HCT116 (cell line): ENCODE measurements at regions not wholly inside any gene's neighbourhood (a gene's known extent, or its start where the extent isn't known, plus 50 kb on each side); places are given as distances from the start of the nearest gene placed in this dataset.

Experiments used
- ATAC-seq: fragments of 200-7000 bp; cut with Tn5 transposase; 2 replicates; pipeline ENCODE4 v1.9.1; 2020; ENCODE audit warnings: mild to moderate bottlenecking, moderate library complexity
- BruUV-seq: library from RNA; stranded (reverse); fragments of 400-500 nt; replicated peaks from 2 replicates; lab custom pipeline; 2021; lab: Mats Ljungman, UMichigan
- CTCF ChIA-PET: fragments of 300-600 bp; sonication (Branson Sonifier 250); formaldehyde crosslinking; loops from one replicate; lab custom pipeline; 2021; ENCODE audit warnings: antibody characterized with exemption; lab: Charles Lee
- POLR2A ChIA-PET: fragments of 300-600, 350-600 bp; sonication (Branson Sonifier 250); formaldehyde crosslinking; loops from one replicate; lab custom pipeline; 2021; ENCODE audit warnings: antibody characterized with exemption; lab: Charles Lee
- RAD21 ChIA-PET, 2 experiments: fragments of 300-600 bp; sonication (Branson Sonifier 250); formaldehyde crosslinking; loops; one replicate each; lab custom pipeline; 2023; ENCODE audit warnings: low total read pairs in 2 of 2; ENCODE audit not compliant: uncharacterized antibody in 2 of 2, unreplicated experiment in 2 of 2, low non-redundant PET in 1 of 2; lab: Charles Lee
- DNase-seq: peaks from one replicate; pipeline ENCODE4 v3.0.0-alpha.2; 2010; ENCODE audit warnings: low read depth, low spot score
- H2AFZ ChIP-seq: fragments of 200-600 bp; shearing (Covaris generic), sonication (generic); 2 replicates; pipeline ENCODE4 v1.6.1; 2017; ENCODE audit warnings: low read depth, mixed run types, mixed read lengths, antibody characterized with exemption, low read length; ENCODE audit not compliant: poor library complexity, severe bottlenecking
- H3K27ac ChIP-seq: 2 replicates; pipeline ENCODE4 v1.5.1; 2012; ENCODE audit warnings: low read depth, low read length
- H3K27me3 ChIP-seq: fragments of 200-600 bp; sonication (generic); 2 replicates; pipeline ENCODE4 v1.6.1; 2016; ENCODE audit warnings: mixed run types, low read length, mixed read lengths; ENCODE audit not compliant: insufficient read depth
- H3K36me3 ChIP-seq, 2 experiments: fragments of 200-500 bp in 1 of 2; fragments of 200-600 bp in 1 of 2; sonication (Bioruptor generic) in 1 of 2; sonication (generic) in 1 of 2; 2 replicates each; pipeline versions ENCODE4 v1.5.1 to v1.6.1; 2014 to 2016; ENCODE audit warnings: low read length in 2 of 2, inconsistent platforms in 1 of 2, mixed read lengths in 1 of 2, mixed run types in 1 of 2; ENCODE audit not compliant: insufficient read depth in 2 of 2, control insufficient read depth in 1 of 2
- H3K4me1 ChIP-seq, 2 experiments: fragments of 200-600 bp in 1 of 2; sonication (generic) in 1 of 2; 2 replicates each; pipeline versions ENCODE4 v1.5.1 to v1.6.1; 2012 to 2017; ENCODE audit warnings: low read length in 2 of 2, inconsistent platforms in 1 of 2, mild to moderate bottlenecking in 1 of 2, mixed read lengths in 1 of 2, mixed run types in 1 of 2, moderate library complexity in 1 of 2; ENCODE audit not compliant: insufficient read depth in 2 of 2, control insufficient read depth in 1 of 2
- H3K4me2 ChIP-seq: fragments of 200-600 bp; sonication (generic); 2 replicates; pipeline ENCODE4 v1.6.1; 2017; ENCODE audit warnings: mixed run types, low read length, mixed read lengths
- H3K4me3 ChIP-seq, 2 experiments: fragments of 200-600 bp in 1 of 2; sonication (generic) in 1 of 2; replicated peaks in 1 of 2; 2 replicates each; pipeline ENCODE4 v1.5.1; 2011 to 2016; ENCODE audit warnings: low read length in 2 of 2, control low read depth in 1 of 2, low read depth in 1 of 2, mild to moderate bottlenecking in 1 of 2, mixed read lengths in 1 of 2, mixed run types in 1 of 2
- H3K79me2 ChIP-seq: fragments of 200-600 bp; sonication (generic); 2 replicates; pipeline ENCODE4 v1.6.1; 2017; ENCODE audit warnings: mild to moderate bottlenecking, mixed run types, low read length, moderate library complexity, mixed read lengths; ENCODE audit not compliant: insufficient read depth
- H3K9ac ChIP-seq: fragments of 200-600 bp; sonication (generic); 2 replicates; pipeline ENCODE4 v1.6.1; 2016; ENCODE audit warnings: low read length, mixed read lengths
- H3K9me2 ChIP-seq: fragments of 200-600 bp; sonication (generic), shearing (Covaris generic); 2 replicates; pipeline ENCODE4 v1.6.1; 2017; ENCODE audit warnings: mixed run types, mild to moderate bottlenecking, moderate library complexity; ENCODE audit not compliant: insufficient read depth
- H3K9me3 ChIP-seq, 2 experiments: fragments of 200-500 bp in 1 of 2; fragments of 200-600 bp in 1 of 2; sonication (Bioruptor generic) in 1 of 2; sonication (generic) in 1 of 2; 2 replicates each; pipeline ENCODE4 v1.6.1; 2014 to 2017; ENCODE audit warnings: low read length in 2 of 2, mixed read lengths in 2 of 2, inconsistent platforms in 1 of 2, low read depth in 1 of 2, mild to moderate bottlenecking in 1 of 2, mixed run types in 1 of 2, moderate library complexity in 1 of 2; ENCODE audit not compliant: control insufficient read depth in 1 of 2, insufficient read depth in 1 of 2
- H4K20me1 ChIP-seq: fragments of 200-600 bp; sonication (generic), shearing (Covaris generic); 2 replicates; pipeline ENCODE4 v1.6.1; 2017; ENCODE audit warnings: mixed run types, mild to moderate bottlenecking, moderate library complexity; ENCODE audit not compliant: insufficient read depth
- EGR1 ChIP-seq: IDR thresholded peaks from 2 replicates; pipeline ENCODE4 v1.6.1; 2012; ENCODE audit warnings: low read depth
- ELF1 ChIP-seq: IDR thresholded peaks from 2 replicates; pipeline ENCODE4 v1.6.1; 2012; ENCODE audit warnings: low read depth, borderline replicate concordance
- EZH2 ChIP-seq: fragments of 200-600 bp; sonication (generic); IDR thresholded peaks from 2 replicates; pipeline ENCODE4 v1.6.1; 2017; ENCODE audit warnings: antibody characterized with exemption, mixed run types
- EZH2phosphoT487 ChIP-seq: fragments of 200-600 bp; IDR thresholded peaks from 2 replicates; pipeline ENCODE4 v1.6.1; 2018; ENCODE audit warnings: antibody characterized with exemption, borderline replicate concordance
- FOSL1 ChIP-seq: IDR thresholded peaks from 2 replicates; pipeline ENCODE4 v1.6.1; 2012; ENCODE audit warnings: low read depth
- JUND ChIP-seq: IDR thresholded peaks from 2 replicates; pipeline ENCODE4 v1.6.1; 2012
- POLR2AphosphoS5 ChIP-seq: IDR thresholded peaks from 2 replicates; pipeline ENCODE4 v1.6.1; 2011; ENCODE audit warnings: mild to moderate bottlenecking, low read depth, low read length, moderate library complexity
- RAD21 ChIP-seq: IDR thresholded peaks from 2 replicates; pipeline ENCODE4 v1.6.1; 2012; ENCODE audit warnings: low read depth, mild to moderate bottlenecking
- SP1 ChIP-seq: IDR thresholded peaks from 2 replicates; pipeline ENCODE4 v1.6.1; 2012; ENCODE audit warnings: low read depth
- TCF7L2 ChIP-seq: IDR thresholded peaks from 2 replicates; pipeline ENCODE4 v1.7.0; 2011; ENCODE audit warnings: borderline replicate concordance, inconsistent platforms; ENCODE audit not compliant: insufficient read depth, insufficient read length; ENCODE audit errors: extremely low read depth
- ZFX ChIP-seq: fragments of 450-650 bp; IDR thresholded peaks from 2 replicates; pipeline ENCODE4 v1.6.1; 2017
- ZNF274 ChIP-seq: fragments of 200-500 bp; sonication (Bioruptor generic); IDR thresholded peaks from 2 replicates; pipeline ENCODE4 v1.6.1; 2014; ENCODE audit warnings: mild to moderate bottlenecking, low read depth, low read length, inconsistent platforms
- intact Hi-C: fragments of 100-400 bp; cut with micrococcal nuclease; formaldehyde crosslinking; loops from 2 replicates; pipeline ENCODE4 v1.10.0; 2022
- TF ChIP-seq, protein P1 (sequence below): IDR thresholded peaks from 2 replicates; pipeline ENCODE4 v1.6.1; 2011; ENCODE audit warnings: mild to moderate bottlenecking, low read length, moderate library complexity; ENCODE audit not compliant: insufficient replicate concordance; ENCODE audit errors: extremely low read depth
- TF ChIP-seq, protein P2 (sequence below), 3 experiments: fragments of 200-600 bp in 1 of 3; sonication (generic) in 1 of 3; IDR thresholded peaks in 2 of 3; conservative IDR thresholded peaks in 1 of 3; 2 replicates each; pipeline ENCODE4 v1.5.1; 2012 to 2017; ENCODE audit warnings: low read depth in 2 of 3, low read length in 2 of 3, antibody characterized with exemption in 1 of 3, borderline replicate concordance in 1 of 3, control low read depth in 1 of 3, mild to moderate bottlenecking in 1 of 3, mixed read lengths in 1 of 3, mixed run types in 1 of 3, moderate library complexity in 1 of 3; ENCODE audit not compliant: insufficient read depth in 1 of 3
- TF ChIP-seq, protein P3 (sequence below): IDR thresholded peaks from 2 replicates; pipeline ENCODE4 v1.6.1; 2012; ENCODE audit warnings: low read depth
- TF ChIP-seq, protein P4 (sequence below): IDR thresholded peaks from 2 replicates; pipeline ENCODE4 v1.6.1; 2012
- TF ChIP-seq, protein P5 (sequence below): IDR thresholded peaks from 2 replicates; pipeline ENCODE4 v1.6.1; 2012

DNA sequence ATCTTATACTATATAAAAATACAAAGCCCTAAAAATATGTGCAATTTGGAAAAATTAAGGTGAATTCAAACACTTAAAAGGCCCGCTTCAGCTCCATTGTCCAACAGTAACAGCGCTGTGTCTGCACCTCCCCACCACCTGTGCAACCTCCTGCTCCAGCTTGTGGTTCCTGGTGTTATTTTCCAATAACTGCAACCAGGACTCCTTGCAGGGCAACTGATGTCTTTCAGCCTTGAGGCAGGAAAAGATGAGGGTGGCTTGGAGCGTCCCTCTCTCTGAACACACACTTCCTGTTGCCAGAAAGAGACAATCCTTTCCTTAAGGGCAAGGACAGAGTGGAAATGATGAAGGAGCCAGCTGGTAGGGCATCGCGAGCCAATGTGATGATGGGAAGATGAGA, 336.0 kb downstream of the GLRX3 start:
- Histone ChIP-seq H2AFZ (no peak overlapping the region), H3K9me3 (no peaks in the 10 kb centered on the region), H3K9me2 (no peaks in the 10 kb centered on the region), H3K36me3 (no peaks in the 10 kb centered on the region), H3K27me3 (no peaks in the 10 kb centered on the region), H3K4me2 (no peak overlapping the region), H4K20me1 (no peaks in the 10 kb centered on the region), H3K27ac (no peak overlapping the region), H3K9ac (no peak overlapping the region), H3K4me3 (no peak overlapping the region), H3K79me2 (no peaks in the 10 kb centered on the region), H3K4me1 (no peaks in the 10 kb centered on the region)
- ChIA-PET CTCF (no interaction called here), RAD21 (no interaction called here), POLR2A (no interaction called here)
- no peak for DNase-seq
- TF ChIP-seq RAD21, result no peak
- TF ChIP-seq TCF7L2, result no peak
- no peak for TF ChIP-seq JUND
- no peak for TF ChIP-seq POLR2AphosphoS5
- TF ChIP-seq EZH2phosphoT487, result no peak
- TF ChIP-seq ZFX, result no peak
- no peak for TF ChIP-seq FOSL1
- no peak for TF ChIP-seq SP1
- TF ChIP-seq, protein P1, sequence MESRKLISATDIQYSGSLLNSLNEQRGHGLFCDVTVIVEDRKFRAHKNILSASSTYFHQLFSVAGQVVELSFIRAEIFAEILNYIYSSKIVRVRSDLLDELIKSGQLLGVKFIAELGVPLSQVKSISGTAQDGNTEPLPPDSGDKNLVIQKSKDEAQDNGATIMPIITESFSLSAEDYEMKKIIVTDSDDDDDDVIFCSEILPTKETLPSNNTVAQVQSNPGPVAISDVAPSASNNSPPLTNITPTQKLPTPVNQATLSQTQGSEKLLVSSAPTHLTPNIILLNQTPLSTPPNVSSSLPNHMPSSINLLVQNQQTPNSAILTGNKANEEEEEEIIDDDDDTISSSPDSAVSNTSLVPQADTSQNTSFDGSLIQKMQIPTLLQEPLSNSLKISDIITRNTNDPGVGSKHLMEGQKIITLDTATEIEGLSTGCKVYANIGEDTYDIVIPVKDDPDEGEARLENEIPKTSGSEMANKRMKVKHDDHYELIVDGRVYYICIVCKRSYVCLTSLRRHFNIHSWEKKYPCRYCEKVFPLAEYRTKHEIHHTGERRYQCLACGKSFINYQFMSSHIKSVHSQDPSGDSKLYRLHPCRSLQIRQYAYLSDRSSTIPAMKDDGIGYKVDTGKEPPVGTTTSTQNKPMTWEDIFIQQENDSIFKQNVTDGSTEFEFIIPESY, result no peak
- TF ChIP-seq ELF1, result no peak
- TF ChIP-seq, protein P2, sequence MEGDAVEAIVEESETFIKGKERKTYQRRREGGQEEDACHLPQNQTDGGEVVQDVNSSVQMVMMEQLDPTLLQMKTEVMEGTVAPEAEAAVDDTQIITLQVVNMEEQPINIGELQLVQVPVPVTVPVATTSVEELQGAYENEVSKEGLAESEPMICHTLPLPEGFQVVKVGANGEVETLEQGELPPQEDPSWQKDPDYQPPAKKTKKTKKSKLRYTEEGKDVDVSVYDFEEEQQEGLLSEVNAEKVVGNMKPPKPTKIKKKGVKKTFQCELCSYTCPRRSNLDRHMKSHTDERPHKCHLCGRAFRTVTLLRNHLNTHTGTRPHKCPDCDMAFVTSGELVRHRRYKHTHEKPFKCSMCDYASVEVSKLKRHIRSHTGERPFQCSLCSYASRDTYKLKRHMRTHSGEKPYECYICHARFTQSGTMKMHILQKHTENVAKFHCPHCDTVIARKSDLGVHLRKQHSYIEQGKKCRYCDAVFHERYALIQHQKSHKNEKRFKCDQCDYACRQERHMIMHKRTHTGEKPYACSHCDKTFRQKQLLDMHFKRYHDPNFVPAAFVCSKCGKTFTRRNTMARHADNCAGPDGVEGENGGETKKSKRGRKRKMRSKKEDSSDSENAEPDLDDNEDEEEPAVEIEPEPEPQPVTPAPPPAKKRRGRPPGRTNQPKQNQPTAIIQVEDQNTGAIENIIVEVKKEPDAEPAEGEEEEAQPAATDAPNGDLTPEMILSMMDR (IDR thresholded peaks at IDR 0.05 in 2 of 3, conservative IDR thresholded peaks at IDR 0.05 in 1 of 3; ENCODE audit: borderline replicate concordance in 1 of 3, insufficient read depth in 1 of 3, low read depth in 2 of 3, low read length in 2 of 3), result no peak
- no peak for TF ChIP-seq EGR1
- TF ChIP-seq, protein P3, sequence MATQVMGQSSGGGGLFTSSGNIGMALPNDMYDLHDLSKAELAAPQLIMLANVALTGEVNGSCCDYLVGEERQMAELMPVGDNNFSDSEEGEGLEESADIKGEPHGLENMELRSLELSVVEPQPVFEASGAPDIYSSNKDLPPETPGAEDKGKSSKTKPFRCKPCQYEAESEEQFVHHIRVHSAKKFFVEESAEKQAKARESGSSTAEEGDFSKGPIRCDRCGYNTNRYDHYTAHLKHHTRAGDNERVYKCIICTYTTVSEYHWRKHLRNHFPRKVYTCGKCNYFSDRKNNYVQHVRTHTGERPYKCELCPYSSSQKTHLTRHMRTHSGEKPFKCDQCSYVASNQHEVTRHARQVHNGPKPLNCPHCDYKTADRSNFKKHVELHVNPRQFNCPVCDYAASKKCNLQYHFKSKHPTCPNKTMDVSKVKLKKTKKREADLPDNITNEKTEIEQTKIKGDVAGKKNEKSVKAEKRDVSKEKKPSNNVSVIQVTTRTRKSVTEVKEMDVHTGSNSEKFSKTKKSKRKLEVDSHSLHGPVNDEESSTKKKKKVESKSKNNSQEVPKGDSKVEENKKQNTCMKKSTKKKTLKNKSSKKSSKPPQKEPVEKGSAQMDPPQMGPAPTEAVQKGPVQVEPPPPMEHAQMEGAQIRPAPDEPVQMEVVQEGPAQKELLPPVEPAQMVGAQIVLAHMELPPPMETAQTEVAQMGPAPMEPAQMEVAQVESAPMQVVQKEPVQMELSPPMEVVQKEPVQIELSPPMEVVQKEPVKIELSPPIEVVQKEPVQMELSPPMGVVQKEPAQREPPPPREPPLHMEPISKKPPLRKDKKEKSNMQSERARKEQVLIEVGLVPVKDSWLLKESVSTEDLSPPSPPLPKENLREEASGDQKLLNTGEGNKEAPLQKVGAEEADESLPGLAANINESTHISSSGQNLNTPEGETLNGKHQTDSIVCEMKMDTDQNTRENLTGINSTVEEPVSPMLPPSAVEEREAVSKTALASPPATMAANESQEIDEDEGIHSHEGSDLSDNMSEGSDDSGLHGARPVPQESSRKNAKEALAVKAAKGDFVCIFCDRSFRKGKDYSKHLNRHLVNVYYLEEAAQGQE, result no peak
- TF ChIP-seq EZH2, result no peak
- TF ChIP-seq ZNF274, result no peak
- TF ChIP-seq, protein P4, sequence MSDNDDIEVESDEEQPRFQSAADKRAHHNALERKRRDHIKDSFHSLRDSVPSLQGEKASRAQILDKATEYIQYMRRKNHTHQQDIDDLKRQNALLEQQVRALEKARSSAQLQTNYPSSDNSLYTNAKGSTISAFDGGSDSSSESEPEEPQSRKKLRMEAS, result no peak
- TF ChIP-seq, protein P5, sequence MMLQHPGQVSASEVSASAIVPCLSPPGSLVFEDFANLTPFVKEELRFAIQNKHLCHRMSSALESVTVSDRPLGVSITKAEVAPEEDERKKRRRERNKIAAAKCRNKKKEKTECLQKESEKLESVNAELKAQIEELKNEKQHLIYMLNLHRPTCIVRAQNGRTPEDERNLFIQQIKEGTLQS, result no peak
- BruUV-seq, result no TSS peak
- intact Hi-C loops, result no loop called here
- no peak for ATAC-seq
